NB4 (cell line): ENCODE measurements at regions not wholly inside any gene's neighbourhood (a gene's known extent, or its start where the extent isn't known, plus 50 kb on each side); places are given as distances from the start of the nearest gene placed in this dataset.

Experiments
- DNase-seq: peaks from one replicate; pipeline ENCODE4 v3.0.0; 2010; ENCODE audit warnings: low read depth
- H3K4me3 ChIP-seq: one replicate; pipeline ENCODE4 v1.5.1; 2011; ENCODE audit warnings: mild to moderate bottlenecking, low read depth, low read length, moderate library complexity
- MYC ChIP-seq: IDR thresholded peaks from 2 replicates; pipeline ENCODE4 v1.6.1; 2011; ENCODE audit warnings: low read depth, low read length
- POLR2A ChIP-seq: IDR thresholded peaks from 2 replicates; pipeline ENCODE4 v1.6.1; 2011; ENCODE audit warnings: mild to moderate bottlenecking; ENCODE audit not compliant: insufficient read length; ENCODE audit errors: extremely low read depth
- TF ChIP-seq, protein P1 (sequence below): IDR thresholded peaks from 2 replicates; pipeline ENCODE4 v1.6.1; 2011; ENCODE audit warnings: low read depth, low read length
- TF ChIP-seq, protein P2 (sequence below): IDR thresholded peaks from one replicate; pipeline ENCODE4 v1.5.1; 2012; ENCODE audit warnings: low read depth, low read length

GRCh38 chr2:215767625-215768024 is 245.7 kb downstream of the MREG start:
- TF ChIP-seq, protein P1, sequence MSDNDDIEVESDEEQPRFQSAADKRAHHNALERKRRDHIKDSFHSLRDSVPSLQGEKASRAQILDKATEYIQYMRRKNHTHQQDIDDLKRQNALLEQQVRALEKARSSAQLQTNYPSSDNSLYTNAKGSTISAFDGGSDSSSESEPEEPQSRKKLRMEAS = no peak
- TF ChIP-seq MYC (no peak), POLR2A (no peak)
- TF ChIP-seq, protein P2, sequence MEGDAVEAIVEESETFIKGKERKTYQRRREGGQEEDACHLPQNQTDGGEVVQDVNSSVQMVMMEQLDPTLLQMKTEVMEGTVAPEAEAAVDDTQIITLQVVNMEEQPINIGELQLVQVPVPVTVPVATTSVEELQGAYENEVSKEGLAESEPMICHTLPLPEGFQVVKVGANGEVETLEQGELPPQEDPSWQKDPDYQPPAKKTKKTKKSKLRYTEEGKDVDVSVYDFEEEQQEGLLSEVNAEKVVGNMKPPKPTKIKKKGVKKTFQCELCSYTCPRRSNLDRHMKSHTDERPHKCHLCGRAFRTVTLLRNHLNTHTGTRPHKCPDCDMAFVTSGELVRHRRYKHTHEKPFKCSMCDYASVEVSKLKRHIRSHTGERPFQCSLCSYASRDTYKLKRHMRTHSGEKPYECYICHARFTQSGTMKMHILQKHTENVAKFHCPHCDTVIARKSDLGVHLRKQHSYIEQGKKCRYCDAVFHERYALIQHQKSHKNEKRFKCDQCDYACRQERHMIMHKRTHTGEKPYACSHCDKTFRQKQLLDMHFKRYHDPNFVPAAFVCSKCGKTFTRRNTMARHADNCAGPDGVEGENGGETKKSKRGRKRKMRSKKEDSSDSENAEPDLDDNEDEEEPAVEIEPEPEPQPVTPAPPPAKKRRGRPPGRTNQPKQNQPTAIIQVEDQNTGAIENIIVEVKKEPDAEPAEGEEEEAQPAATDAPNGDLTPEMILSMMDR = no peak
- H3K4me3 ChIP-seq = no peak overlapping the region
- no peak for DNase-seq

- TF ChIP-seq, protein P1 = no peak
- TF ChIP-seq POLR2A (no peak), MYC (no peak)
- TF ChIP-seq, protein P2 = no peak
- H3K4me3 ChIP-seq = no peak overlapping the region
- DNase-seq = no peak
These were observed 247.5 kb downstream of the MREG start for GRCh38 chr2:215765729-215766360.

GRCh38 chr2:215764441-215765048 is 248.8 kb downstream of the MREG start:
- H3K4me3 ChIP-seq = no peak overlapping the region
- DNase-seq = peak; percentile 11
- TF ChIP-seq, protein P2 = no peak
- TF ChIP-seq POLR2A = no peak
- TF ChIP-seq, protein P1 = no peak
- TF ChIP-seq MYC = no peak

- TF ChIP-seq, protein P1 = no peak
- TF ChIP-seq POLR2A (no peak), MYC (no peak)
- TF ChIP-seq, protein P2 = no peak
- H3K4me3 ChIP-seq = no peak overlapping the region
- DNase-seq = no peak
These were observed 252.8 kb downstream of the MREG start for GRCh38 chr2:215760557-215760956.

DNA sequence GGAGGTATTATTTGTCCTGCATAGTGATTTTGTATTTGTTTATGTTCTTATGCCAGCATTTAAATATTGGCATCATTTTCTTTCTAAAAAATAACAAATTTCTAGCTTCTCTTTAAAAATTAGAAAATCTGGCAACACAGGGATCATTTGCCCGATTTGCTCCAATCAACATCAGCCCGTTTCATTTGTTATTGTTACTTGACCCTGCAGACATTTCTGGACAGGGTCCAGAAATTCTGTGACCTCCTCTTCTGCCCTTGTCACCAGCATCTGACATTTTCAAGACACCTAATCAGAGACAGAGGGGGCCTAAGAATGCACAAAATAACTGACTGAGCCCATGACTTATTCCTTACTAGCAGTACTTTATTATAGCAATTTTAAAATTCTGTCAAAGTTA is 253.3 kb downstream of the MREG start:
- TF ChIP-seq MYC = no peak
- TF ChIP-seq, protein P1 = no peak
- TF ChIP-seq, protein P2 = no peak
- no peak for TF ChIP-seq POLR2A
- no peak overlapping the region for H3K4me3 ChIP-seq
- DNase-seq = no peak
